K562 (cell line): ENCODE measurements at regions not wholly inside any gene's neighbourhood (a gene's known extent, or its start where the extent isn't known, plus 50 kb on each side); places are given as distances from the start of the nearest gene placed in this dataset.

Experiments used
- ATAC-seq: fragments of 200-7000 bp; cut with Tn5 transposase; 3 replicates; pipeline ENCODE4 v1.9.1; 2020; ENCODE audit warnings: moderate library complexity
- BruUV-seq: library from RNA; stranded (reverse); fragments of 400-500 nt; replicated peaks from 2 replicates; lab custom pipeline; 2021; lab: Mats Ljungman, UMichigan
- CTCF ChIA-PET: fragments of 300-600 bp; formaldehyde crosslinking; extraction: SDS; loops from one replicate; lab custom pipeline; 2021; ENCODE audit warnings: low intra/inter-chr PET ratio; lab: Yijun Ruan, JAX
- POLR2A ChIA-PET: fragments of 300-600, 350-650 bp; sonication (Branson Sonifier 250); formaldehyde crosslinking; extraction: SDS; loops from one replicate; lab custom pipeline; 2021; ENCODE audit warnings: antibody characterized with exemption, inconsistent platforms; lab: Yijun Ruan, JAX
- DNase-seq, 4 experiments: peaks; one replicate each; pipeline versions ENCODE4 v3.0.0 to v3.0.0-alpha.2; 2011 to 2018; ENCODE audit warnings: low spot score in 3 of 4, mixed read lengths in 3 of 4; ENCODE audit errors: extremely low read depth in 1 of 4
- FAIRE-seq: peaks from 2 replicates; lab custom pipeline; 2011; peaks lifted over from hg19 to GRCh38; lab: Jason Lieb, UNC
- H2AFZ ChIP-seq: 2 replicates; pipeline ENCODE4 v1.6.0; 2011; ENCODE audit warnings: low read depth, low read length, control low read depth, inconsistent platforms
- H3K27ac ChIP-seq: fragments of 200-600 bp; 3 replicates; pipeline ENCODE4 v1.8.0; 2011; ENCODE audit warnings: low read depth, mild to moderate bottlenecking, control low read depth, inconsistent platforms, low read length, moderate library complexity, mixed read lengths; ENCODE audit errors: extremely low read depth
- H3K27me3 ChIP-seq, 2 experiments: fragments of 300-600 bp in 1 of 2; 2 replicates in 1 of 2; 3 replicates in 1 of 2; pipeline versions ENCODE4 v1.6.0 to v1.8.0; 2011; ENCODE audit warnings: inconsistent platforms in 2 of 2, low read length in 2 of 2, mild to moderate bottlenecking in 1 of 2, mixed read lengths in 1 of 2, moderate library complexity in 1 of 2; ENCODE audit not compliant: control insufficient read depth in 2 of 2, insufficient read depth in 2 of 2
- H3K36me3 ChIP-seq: fragments of 300-600 bp; 3 replicates; pipeline ENCODE4 v1.8.0; 2011; ENCODE audit warnings: mild to moderate bottlenecking, low read length, inconsistent platforms; ENCODE audit not compliant: control insufficient read depth, insufficient read depth
- H3K4me1 ChIP-seq, 2 experiments: fragments of 200-600 bp in 1 of 2; replicated peaks in 1 of 2; 2 replicates in 1 of 2; 3 replicates in 1 of 2; pipeline versions ENCODE4 v1.5.1 to v1.8.0; 2011; ENCODE audit warnings: inconsistent platforms in 2 of 2, low read length in 2 of 2, mild to moderate bottlenecking in 1 of 2, mixed read lengths in 1 of 2, moderate library complexity in 1 of 2; ENCODE audit not compliant: control insufficient read depth in 2 of 2, insufficient read depth in 2 of 2
- H3K4me2 ChIP-seq: 2 replicates; pipeline ENCODE4 v1.6.1; 2011; ENCODE audit warnings: low read length, control low read depth, inconsistent platforms, mixed read lengths; ENCODE audit not compliant: insufficient read depth
- H3K4me3 ChIP-seq: fragments of 200-600 bp; sonication (generic), shearing (Covaris generic); 2 replicates; pipeline ENCODE4 v1.5.1; 2016; ENCODE audit warnings: control low read depth, inconsistent platforms
- H3K79me2 ChIP-seq: fragments of 200-600 bp; 3 replicates; pipeline ENCODE4 v1.8.0; 2011; ENCODE audit warnings: low read length, inconsistent platforms; ENCODE audit not compliant: control insufficient read depth, insufficient read depth
- H3K9ac ChIP-seq, 2 experiments: 2 replicates each; pipeline versions ENCODE4 v1.6.0 to v1.6.1; 2011; ENCODE audit warnings: low read depth in 2 of 2, low read length in 2 of 2, control low read depth in 1 of 2, inconsistent platforms in 1 of 2, mild to moderate bottlenecking in 1 of 2, mixed read lengths in 1 of 2; ENCODE audit not compliant: insufficient read depth in 1 of 2
- H3K9me1 ChIP-seq: one replicate; pipeline ENCODE4 v1.6.0; 2011; ENCODE audit warnings: inconsistent platforms, mild to moderate bottlenecking, low read length, moderate library complexity; ENCODE audit not compliant: control insufficient read depth, insufficient read depth
- H3K9me3 ChIP-seq: replicated peaks from 2 replicates; pipeline ENCODE4 v1.5.1; 2011; ENCODE audit warnings: low read depth, low read length, inconsistent platforms; ENCODE audit not compliant: control insufficient read depth, insufficient read depth
- H4K20me1 ChIP-seq: replicated peaks from 2 replicates; pipeline ENCODE4 v1.6.1; 2011; ENCODE audit warnings: low read length, inconsistent platforms, mixed read lengths; ENCODE audit not compliant: control insufficient read depth, insufficient read depth
- CEBPG ChIP-seq, 3 experiments: fragments of 200-800 bp in 1 of 3; sonication (Bioruptor generic) in 1 of 3; sonication (generic) in 1 of 3; formaldehyde crosslinking in 1 of 3; IDR thresholded peaks in 2 of 3; conservative IDR thresholded peaks in 1 of 3; 2 replicates each; pipeline versions ENCODE4 v1.6.1 to v1.8.0; 2016 to 2022; ENCODE audit warnings: missing compliant biosample characterization in 2 of 3, missing genetic modification characterization in 2 of 3, mild to moderate bottlenecking in 1 of 3, missing genetic modification reagents in 1 of 3
- FOSL1 ChIP-seq: fragments of 200-800 bp; sonication (Bioruptor generic); conservative IDR thresholded peaks from 2 replicates; pipeline ENCODE4 v1.6.1; 2016; ENCODE audit warnings: missing genetic modification characterization, missing compliant biosample characterization
- GABPB2 ChIP-seq: fragments of 250-450 bp; sonication (Bioruptor Pico); conservative IDR thresholded peaks from 2 replicates; pipeline ENCODE4 v1.5.1; 2021; ENCODE audit warnings: mild to moderate bottlenecking
- JUN ChIP-seq, 2 experiments: sonication (generic) in 1 of 2; formaldehyde crosslinking in 1 of 2; IDR thresholded peaks; 2 replicates each; pipeline versions ENCODE4 v1.6.1 to v1.8.0; 2012 to 2022; ENCODE audit warnings: borderline replicate concordance in 2 of 2, mild to moderate bottlenecking in 2 of 2, improper control_type of control experiment in 1 of 2, low read depth in 1 of 2, low read length in 1 of 2, missing genetic modification reagents in 1 of 2
- MEIS2 ChIP-seq: fragments of 450-650 bp; IDR thresholded peaks from 2 replicates; pipeline ENCODE4 v1.6.1; 2014; ENCODE audit warnings: mild to moderate bottlenecking; ENCODE audit not compliant: partially characterized antibody
- SOX6 ChIP-seq: fragments of 450-650 bp; IDR thresholded peaks from 2 replicates; pipeline ENCODE4 v1.6.1; 2014; ENCODE audit warnings: mild to moderate bottlenecking
- TSC22D4 ChIP-seq: fragments of 450-650 bp; IDR thresholded peaks from 2 replicates; pipeline ENCODE4 v1.6.1; 2016; ENCODE audit warnings: missing genetic modification characterization, missing biosample characterization, control low read depth
- ZNF3 ChIP-seq: fragments of 250-450 bp; sonication (Bioruptor Pico); IDR thresholded peaks from 2 replicates; pipeline ENCODE4 v1.5.0; 2021; ENCODE audit warnings: mild to moderate bottlenecking, moderate library complexity
- WGBS: fragments of 100-300 bp; shearing (Covaris generic); methylation state at CpG from one replicate; pipeline ENCODE4 v1.1.6; 2016; ENCODE audit warnings: low coverage, mixed read lengths; ENCODE audit not compliant: insufficient coverage; ENCODE audit errors: missing lambda C conversion rate; 5-methylcytosine and 5-hydroxymethylcytosine counted together
- in situ Hi-C: fragments of 300-500 bp; cut with MboI; formaldehyde crosslinking; loops from 4 replicates; pipeline ENCODE4 v1.15.0; 2018; ENCODE audit warnings: inconsistent platforms, mixed read lengths
- intact Hi-C: fragments of 100-400 bp; cut with micrococcal nuclease; formaldehyde crosslinking; loops from 2 replicates; pipeline ENCODE4 v1.14.2; 2022
- TF ChIP-seq, protein P1 (sequence below): IDR thresholded peaks from 2 replicates; pipeline ENCODE4 v1.6.1; 2011; ENCODE audit warnings: borderline replicate concordance, low read depth, mild to moderate bottlenecking, moderate library complexity, low read length; ENCODE audit not compliant: insufficient read depth, poor library complexity, severe bottlenecking
- TF ChIP-seq, protein P2 (sequence below), 2 experiments: fragments of 200-800 bp in 1 of 2; sonication (Bioruptor generic) in 1 of 2; sonication (generic) in 1 of 2; formaldehyde crosslinking in 1 of 2; IDR thresholded peaks in 1 of 2; conservative IDR thresholded peaks in 1 of 2; 2 replicates each; pipeline versions ENCODE4 v1.5.0 to v1.6.1; 2016 to 2020; ENCODE audit warnings: missing compliant biosample characterization in 1 of 2, missing genetic modification characterization in 1 of 2, missing genetic modification reagents in 1 of 2

DNA sequence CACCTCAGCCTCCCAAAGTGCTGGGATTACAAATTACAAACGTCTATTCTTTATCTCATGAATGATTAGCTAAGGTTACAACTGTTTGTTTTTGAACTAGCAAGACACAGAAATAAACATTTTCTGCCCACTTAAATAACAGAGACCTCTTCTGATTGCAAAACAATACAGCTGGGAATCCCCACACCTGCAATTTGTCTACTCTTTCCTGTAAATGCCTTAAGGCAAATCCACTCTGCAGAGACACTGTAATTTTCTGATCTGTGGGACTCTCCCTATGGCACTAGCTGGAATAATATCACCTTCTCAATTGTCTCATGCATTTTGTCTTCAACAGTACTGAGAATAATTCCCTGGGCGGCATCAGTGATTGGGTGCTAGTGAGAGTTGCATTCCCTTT, 149.3 kb upstream of the FAM3C start:
- in situ Hi-C loops: loop anchor here (5.0 to 25.0 kb wide), 2 partner anchors 183 to 758 kb away; no protein-coding TSS in a partner anchor
- no TSS peak for BruUV-seq
- FAIRE-seq (no peak), ATAC-seq (no peak), DNase-seq (no peak)
- no peaks in the 10 kb centered on the region for H3K4me1 ChIP-seq
- ChIA-PET POLR2A (no interaction called here), CTCF (interaction anchor here (4.6 kb wide), 1 partner anchor 178 kb away, joined by 104 read pairs; no protein-coding TSS in a partner anchor)
- no peak overlapping the region for H2AFZ ChIP-seq
- H3K79me2 ChIP-seq: no peaks in the 10 kb centered on the region
- intact Hi-C loops: loop anchor here (5.0 to 10.0 kb wide), 4 partner anchors 411 to 753 kb away; partner anchors contain the start of gene CPED1
- no peaks in the 10 kb centered on the region for H3K36me3 ChIP-seq
- H3K4me3 ChIP-seq: no peak overlapping the region
- TF ChIP-seq, protein P1, sequence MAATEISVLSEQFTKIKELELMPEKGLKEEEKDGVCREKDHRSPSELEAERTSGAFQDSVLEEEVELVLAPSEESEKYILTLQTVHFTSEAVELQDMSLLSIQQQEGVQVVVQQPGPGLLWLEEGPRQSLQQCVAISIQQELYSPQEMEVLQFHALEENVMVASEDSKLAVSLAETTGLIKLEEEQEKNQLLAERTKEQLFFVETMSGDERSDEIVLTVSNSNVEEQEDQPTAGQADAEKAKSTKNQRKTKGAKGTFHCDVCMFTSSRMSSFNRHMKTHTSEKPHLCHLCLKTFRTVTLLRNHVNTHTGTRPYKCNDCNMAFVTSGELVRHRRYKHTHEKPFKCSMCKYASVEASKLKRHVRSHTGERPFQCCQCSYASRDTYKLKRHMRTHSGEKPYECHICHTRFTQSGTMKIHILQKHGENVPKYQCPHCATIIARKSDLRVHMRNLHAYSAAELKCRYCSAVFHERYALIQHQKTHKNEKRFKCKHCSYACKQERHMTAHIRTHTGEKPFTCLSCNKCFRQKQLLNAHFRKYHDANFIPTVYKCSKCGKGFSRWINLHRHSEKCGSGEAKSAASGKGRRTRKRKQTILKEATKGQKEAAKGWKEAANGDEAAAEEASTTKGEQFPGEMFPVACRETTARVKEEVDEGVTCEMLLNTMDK: no peak
- no peak for TF ChIP-seq ZNF3
- TF ChIP-seq, all 486 proteins: peak for 0
- no peak overlapping the region for H3K4me2 ChIP-seq
- whole genome bisulfite sequencing: 4% methylated on average over 2 of the region's 2 CpGs
- H3K9me3 ChIP-seq: no peaks in the 10 kb centered on the region
- H4K20me1 ChIP-seq: no peaks in the 10 kb centered on the region
- no peak overlapping the region for H3K9ac ChIP-seq
- no peaks in the 10 kb centered on the region for H3K27me3 ChIP-seq
- H3K27ac ChIP-seq: no peak overlapping the region
- H3K9me1 ChIP-seq: no peaks in the 10 kb centered on the region

DNA sequence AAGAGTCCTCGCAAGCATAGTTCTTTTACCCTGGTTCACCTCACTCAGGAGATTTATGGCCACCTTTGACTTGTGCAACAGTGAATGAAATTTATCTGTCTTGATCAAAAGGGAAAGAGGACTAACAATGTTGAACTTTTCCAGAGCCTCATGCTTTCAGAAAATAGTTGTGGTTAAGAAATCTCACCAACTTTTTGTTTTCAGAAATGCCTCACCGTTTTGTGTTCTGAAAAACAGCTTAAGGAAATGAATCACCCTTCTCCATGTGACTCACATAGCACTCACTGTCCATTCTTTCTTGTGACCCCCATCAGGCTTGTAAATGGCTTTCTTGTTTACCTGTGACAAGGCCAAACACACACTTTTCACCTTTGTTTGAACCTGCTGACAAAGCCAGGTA, 148.6 kb upstream of the FAM3C start:
- BruUV-seq: no TSS peak
- in situ Hi-C loops (loop anchor here (5.0 to 25.0 kb wide), 2 partner anchors 182 to 757 kb away; no protein-coding TSS in a partner anchor), intact Hi-C loops (loop anchor here (5.0 to 10.0 kb wide), 4 partner anchors 410 to 752 kb away; partner anchors contain the start of gene CPED1)
- Histone ChIP-seq H3K27ac (no peak overlapping the region), H3K9ac (no peak overlapping the region), H3K4me2 (no peak overlapping the region), H2AFZ (no peak overlapping the region), H3K9me3 (no peaks in the 10 kb centered on the region), H4K20me1 (no peaks in the 10 kb centered on the region), H3K9me1 (no peaks in the 10 kb centered on the region), H3K36me3 (no peaks in the 10 kb centered on the region), H3K79me2 (no peaks in the 10 kb centered on the region), H3K4me1 (no peaks in the 10 kb centered on the region), H3K4me3 (no peak overlapping the region), H3K27me3 (no peaks in the 10 kb centered on the region)
- WGBS: 2% methylated on average over 2 of the region's 2 CpGs
- no peak for FAIRE-seq
- ChIA-PET CTCF (interaction anchor here (4.6 kb wide), 1 partner anchor 178 kb away, joined by 104 read pairs; no protein-coding TSS in a partner anchor), POLR2A (no interaction called here)
- no peak for DNase-seq
- ATAC-seq: no peak
- TF ChIP-seq CEBPG (CRISPR knock-in tag; IDR thresholded peaks at IDR 0.05): no peak
- peak in 1 of 2 experiments; percentile 64; a peak in 1 of 4 replicates for TF ChIP-seq CEBPG (tag; conservative IDR thresholded peaks at IDR 0.05 in 1 of 2, IDR thresholded peaks at IDR 0.05 in 1 of 2)
- no peak for TF ChIP-seq TSC22D4
- TF ChIP-seq JUN (IDR thresholded peaks at IDR 0.05; ENCODE audit: borderline replicate concordance, low read depth, low read length): 0 out of 2 replicates have a peak, but pooled peaks have one; percentile 14
- no peak for TF ChIP-seq JUN (CRISPR knock-in tag; IDR thresholded peaks at IDR 0.05; ENCODE audit: borderline replicate concordance)
- TF ChIP-seq, protein P2, sequence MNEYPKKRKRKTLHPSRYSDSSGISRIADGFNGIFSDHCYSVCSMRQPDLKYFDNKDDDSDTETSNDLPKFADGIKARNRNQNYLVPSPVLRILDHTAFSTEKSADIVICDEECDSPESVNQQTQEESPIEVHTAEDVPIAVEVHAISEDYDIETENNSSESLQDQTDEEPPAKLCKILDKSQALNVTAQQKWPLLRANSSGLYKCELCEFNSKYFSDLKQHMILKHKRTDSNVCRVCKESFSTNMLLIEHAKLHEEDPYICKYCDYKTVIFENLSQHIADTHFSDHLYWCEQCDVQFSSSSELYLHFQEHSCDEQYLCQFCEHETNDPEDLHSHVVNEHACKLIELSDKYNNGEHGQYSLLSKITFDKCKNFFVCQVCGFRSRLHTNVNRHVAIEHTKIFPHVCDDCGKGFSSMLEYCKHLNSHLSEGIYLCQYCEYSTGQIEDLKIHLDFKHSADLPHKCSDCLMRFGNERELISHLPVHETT (CRISPR knock-in tag; conservative IDR thresholded peaks at IDR 0.05 in 1 of 2, IDR thresholded peaks at IDR 0.05 in 1 of 2): no peak
- peak; percentile 32 for TF ChIP-seq MEIS2
- TF ChIP-seq SOX6: peak; percentile 13; the same call in 1 of the 2 replicates
- TF ChIP-seq GABPB2 (CRISPR knock-in tag): no peak
- TF ChIP-seq FOSL1 (tag): peak; percentile 93
